DOHH2 (cell line): ENCODE measurements at regions not wholly inside any gene's neighbourhood (a gene's known extent, or its start where the extent isn't known, plus 50 kb on each side); places are given as distances from the start of the nearest gene placed in this dataset.
"Not testable (repeated sequence)": the region's sequence is repeated elsewhere in the genome, so short reads cannot be mapped to it uniquely, and the experiment has no call there.

ENCODE experiments used
- CTCF ChIP-seq: fragments of 200-600 bp; sonication (generic); IDR thresholded peaks from one replicate; pipeline ENCODE4 v1.5.1; 2014; ENCODE audit warnings: antibody characterized with exemption, mild to moderate bottlenecking, low read depth, low read length; ENCODE audit not compliant: poor library complexity, severe bottlenecking
- EZH2phosphoT487 ChIP-seq: fragments of 200-600 bp; sonication (generic); IDR thresholded peaks from 2 replicates; pipeline ENCODE4 v1.6.1; 2017; ENCODE audit warnings: borderline replicate concordance, mild to moderate bottlenecking, antibody characterized with exemption, low read length, moderate library complexity, mixed read lengths

- TF ChIP-seq CTCF, EZH2phosphoT487: not testable (repeated sequence)
Measured at GRCh38 chr15:21352670-21353318, 87.5 kb downstream of the POTEB3 start.
